ENCODE measurements at regions not wholly inside any gene's neighbourhood (a gene's known extent, or its start where the extent isn't known, plus 50 kb on each side); places are given as distances from the start of the nearest gene placed in this dataset.

GRCh38 chr1:229760478-229760996, 134.5 kb downstream of the URB2 start:
- DNase-seq (ENCODE audit: low spot score): no peak

DNA sequence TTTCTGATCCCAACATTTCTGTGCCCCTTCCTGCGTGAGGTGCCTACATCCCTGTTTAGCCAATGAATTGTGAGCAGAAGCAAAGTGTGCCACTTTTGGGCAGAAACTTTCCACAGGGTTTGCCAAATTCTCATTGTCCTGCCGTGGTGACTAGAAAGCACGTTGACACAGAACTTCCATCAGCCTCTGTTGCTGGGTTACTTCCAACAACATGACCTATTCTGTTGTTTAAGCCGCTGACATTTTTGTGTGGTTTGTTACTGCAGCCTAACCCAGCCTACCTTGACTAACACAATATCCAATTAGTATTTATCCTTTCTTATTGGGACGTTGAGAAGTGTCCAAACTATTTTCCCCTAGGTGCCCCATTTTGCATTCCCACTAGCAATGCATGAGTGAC, 136.8 kb downstream of the URB2 start:
- DNase-seq (ENCODE audit: low spot score): no peak

GRCh38 chr1:229768232-229768631, 142.2 kb downstream of the URB2 start:
- DNase-seq (ENCODE audit: low spot score): no peak

- no peak for DNase-seq (ENCODE audit: low spot score)
Measured at GRCh38 chr1:229769006-229769405, 143.0 kb downstream of the URB2 start.

DNA sequence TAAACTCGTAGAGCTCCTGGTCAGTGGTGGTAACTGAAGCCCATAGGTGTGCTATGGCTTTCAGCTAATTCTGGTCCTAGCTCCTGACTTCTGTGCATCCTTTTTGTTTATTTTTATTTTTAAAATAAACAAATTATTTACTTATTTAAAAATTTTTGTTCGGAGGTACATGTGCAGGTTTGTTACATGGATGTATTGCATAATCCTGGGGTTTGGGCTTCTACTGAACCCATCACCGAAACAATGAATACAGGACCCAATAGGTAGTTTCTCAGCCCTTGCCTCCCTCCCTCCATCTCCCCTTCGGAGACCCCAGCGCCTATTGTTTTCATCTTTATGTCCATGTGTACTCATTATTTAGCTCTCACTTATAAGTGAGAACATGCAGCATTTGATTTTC, 143.8 kb downstream of the URB2 start:
- DNase-seq (ENCODE audit: low spot score): no peak

GRCh38 chr1:229778794-229779193, 152.7 kb downstream of the URB2 start:
- no peak for DNase-seq (ENCODE audit: low spot score)

DNA sequence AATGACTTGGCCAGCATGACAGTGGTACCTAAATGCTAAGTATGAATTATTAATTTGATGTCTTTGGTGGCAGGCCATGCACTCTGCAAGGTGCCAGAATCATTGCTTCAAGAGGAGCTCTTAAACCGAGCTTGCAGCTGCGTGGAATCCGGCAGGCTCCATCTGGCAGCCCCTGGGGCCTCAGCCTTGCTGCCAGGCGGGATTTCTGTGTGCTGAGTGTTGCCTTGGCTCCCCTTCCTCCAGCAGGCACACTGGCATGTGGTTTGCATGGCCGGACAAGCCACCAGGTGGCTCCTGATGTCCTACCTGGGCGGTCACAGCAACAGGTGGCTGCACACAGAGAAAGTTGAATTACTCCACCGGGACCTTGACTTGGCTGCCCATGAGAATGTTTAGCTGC, 155.4 kb downstream of the URB2 start:
- peak; percentile 33 for DNase-seq (ENCODE audit: low spot score)

DNA sequence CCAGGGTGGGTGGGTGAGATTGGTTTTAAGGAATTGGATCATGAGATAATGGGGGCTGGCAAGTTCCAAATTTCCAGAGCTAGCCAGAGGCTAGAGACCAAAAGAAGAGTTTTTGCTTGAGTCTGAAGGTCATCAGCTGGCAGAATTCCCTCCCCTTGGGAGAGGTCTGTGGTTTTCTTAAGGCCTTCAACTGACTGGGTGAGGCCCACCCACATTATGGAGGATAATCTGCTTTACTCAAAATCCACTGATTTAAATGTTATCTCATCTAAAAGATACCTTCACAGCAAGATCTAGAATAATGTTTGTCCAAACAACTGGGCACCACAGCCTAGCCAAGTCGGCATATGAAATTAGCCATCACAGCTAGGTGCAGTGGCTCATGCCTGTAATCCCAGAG, 156.4 kb downstream of the URB2 start:
- DNase-seq (ENCODE audit: low spot score): no peak

DNA sequence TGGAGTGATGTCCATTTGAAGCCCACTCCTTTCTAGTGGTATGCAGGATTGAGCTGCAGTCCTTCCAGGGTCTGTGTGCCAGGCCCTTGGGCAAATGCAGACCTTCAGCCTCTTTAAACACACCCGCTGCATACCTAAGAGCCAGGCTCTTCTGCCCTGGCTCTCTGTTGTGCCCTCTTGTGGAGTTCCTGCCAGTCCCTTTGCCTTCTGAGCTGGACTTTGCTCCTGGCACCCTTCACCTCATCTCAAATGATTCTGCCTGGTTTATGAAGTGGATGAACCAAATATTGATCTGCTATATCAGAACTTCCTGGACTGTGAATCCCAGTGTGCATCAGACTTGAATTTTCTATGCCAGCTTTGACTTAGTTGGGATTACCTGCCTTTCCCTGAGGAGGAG, 158.8 kb downstream of the URB2 start:
- peak; percentile 80 for DNase-seq (ENCODE audit: low spot score)

- DNase-seq (ENCODE audit: low spot score): no peak
Measured at GRCh38 chr1:229786974-229787610, 161.0 kb downstream of the URB2 start.

DNA sequence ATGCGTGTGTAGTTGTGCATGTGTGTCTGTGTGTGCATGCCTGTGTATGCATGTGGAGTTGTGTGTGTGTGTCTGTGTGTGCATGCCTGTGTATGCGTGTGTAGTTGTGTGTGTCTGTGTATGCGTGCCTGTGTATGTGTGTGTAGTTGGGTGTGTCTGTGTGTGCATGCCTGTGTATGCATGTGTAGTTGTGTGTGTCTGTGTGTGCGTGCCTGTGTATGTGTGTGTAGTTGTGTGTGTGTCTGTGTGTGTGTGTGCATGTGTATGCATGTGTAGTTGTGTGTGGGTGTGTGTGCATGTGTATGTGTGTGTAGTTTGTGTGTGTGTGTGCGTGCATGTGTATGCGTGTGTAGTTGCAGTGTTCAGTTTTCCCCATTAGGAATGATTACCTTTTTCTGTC, 162.0 kb downstream of the URB2 start:
- DNase-seq (ENCODE audit: low spot score): no peak

- no peak for DNase-seq (ENCODE audit: low spot score)
Measured at GRCh38 chr1:229792012-229792975, 166.2 kb downstream of the URB2 start.

- no peak for DNase-seq (ENCODE audit: low spot score)
Measured at GRCh38 chr1:229793488-229793887, 167.4 kb downstream of the URB2 start.

DNA sequence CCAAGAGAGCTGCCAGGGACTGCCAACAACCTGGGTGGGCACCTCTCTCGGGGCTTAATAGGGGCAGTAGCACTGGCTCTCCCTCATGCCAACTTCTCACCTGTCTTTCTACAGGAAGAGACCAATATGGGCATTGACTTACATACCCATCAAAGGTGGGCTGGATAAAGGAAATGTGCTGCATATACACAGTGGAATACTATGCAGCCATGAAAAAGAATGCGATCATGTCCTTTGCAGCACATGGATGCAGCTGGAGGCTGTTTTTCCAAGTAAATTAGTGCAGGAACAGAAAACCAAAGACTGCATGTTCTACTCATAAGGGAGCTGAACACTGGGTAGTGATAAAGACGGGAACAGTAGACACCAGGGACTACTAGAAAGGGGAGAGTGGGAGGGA, 172.5 kb downstream of the URB2 start:
- DNase-seq (ENCODE audit: low spot score): no peak

DNA sequence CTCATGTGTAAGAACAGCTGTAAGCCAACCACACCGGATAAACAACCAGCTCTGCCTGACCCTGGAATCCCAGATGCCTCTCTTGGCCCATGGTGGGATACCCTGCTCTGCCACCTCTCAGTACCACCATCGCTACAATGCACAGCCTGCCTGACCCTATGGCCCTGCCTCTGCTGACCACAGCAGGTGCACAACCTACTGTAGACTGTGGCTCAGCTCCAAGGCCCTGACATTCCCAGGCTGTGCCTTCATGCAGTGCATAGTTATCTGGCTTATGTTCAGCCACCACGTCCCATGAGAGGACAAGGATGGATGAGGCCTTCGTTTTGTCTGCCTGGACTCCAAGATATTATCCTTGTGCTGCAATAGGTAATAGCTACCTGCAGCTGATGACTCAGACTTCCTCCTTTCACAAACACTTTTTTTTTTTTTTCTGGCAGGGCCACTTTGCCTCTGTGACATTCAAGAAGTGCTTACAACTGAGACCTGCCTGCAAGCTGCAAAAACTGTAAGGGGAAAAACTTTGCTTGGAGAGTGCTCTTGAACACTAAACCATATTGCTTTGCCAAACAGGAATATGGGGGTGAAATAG, 177.7 kb downstream of the URB2 start:
- peak; percentile 40 for DNase-seq (ENCODE audit: low spot score)

DNA sequence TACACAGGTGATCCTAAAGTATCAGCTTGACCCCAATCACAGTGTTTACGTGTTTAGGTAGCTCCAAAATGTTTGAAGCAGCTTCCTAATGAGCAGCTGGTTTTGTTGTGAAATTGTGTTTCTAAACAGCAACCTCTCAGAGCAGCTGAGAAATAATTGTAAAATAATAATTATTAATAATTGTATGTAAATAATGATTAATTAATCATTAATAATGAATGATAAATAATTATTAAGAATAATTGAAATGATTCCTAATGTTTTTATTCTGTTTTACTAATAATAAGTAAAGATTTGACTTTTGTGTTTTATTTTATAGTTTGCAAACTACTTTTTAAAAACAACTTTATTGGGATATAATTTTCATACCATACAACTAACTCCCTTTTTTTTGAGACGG, 182.2 kb downstream of the URB2 start:
- DNase-seq (ENCODE audit: low spot score): no peak

- no peak for DNase-seq (ENCODE audit: low spot score)
Measured at GRCh38 chr1:229810140-229810539, 184.1 kb downstream of the URB2 start.

DNA sequence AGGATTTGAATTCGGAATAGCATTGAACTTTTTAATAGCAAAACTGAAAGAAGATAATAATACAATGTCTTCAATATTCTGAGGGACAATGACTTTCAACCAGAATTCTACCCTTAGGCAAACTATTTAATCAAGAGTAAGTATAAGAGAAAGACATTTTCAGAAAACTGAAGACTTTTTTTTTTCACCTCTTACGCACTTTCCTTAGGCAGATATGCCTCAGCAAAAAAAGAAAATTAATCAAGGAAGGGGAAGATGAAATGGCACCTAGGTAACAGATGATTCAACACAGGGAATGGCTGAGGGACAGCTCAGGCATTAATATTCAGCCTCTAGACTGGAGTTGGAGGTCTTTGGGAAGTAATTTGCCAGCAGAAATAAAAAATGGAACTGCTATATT, 184.9 kb downstream of the URB2 start:
- no peak for DNase-seq (ENCODE audit: low spot score)

- no peak for DNase-seq (ENCODE audit: low spot score)
Measured at GRCh38 chr1:229812148-229812547, 186.1 kb downstream of the URB2 start.

DNA sequence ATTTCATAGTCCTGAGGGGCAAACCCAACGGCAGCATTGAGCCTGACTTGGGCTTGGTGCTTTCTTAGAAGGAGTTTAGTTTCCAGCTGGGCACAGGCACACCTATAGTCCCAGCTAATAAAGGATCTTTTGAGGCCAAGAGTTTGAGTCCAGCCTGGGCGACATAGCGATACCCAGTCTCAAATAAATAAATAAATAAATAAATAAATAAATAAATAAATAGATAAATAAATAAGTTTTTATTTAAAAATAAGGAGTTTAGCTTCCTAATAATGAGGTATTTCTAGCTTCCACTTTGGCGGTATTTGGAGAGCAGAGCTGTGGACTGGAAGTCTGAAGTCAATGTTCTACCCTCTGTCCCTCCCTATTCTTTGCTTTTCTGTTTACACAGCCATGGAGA, 186.6 kb downstream of the URB2 start:
- DNase-seq (ENCODE audit: low spot score): no peak

DNA sequence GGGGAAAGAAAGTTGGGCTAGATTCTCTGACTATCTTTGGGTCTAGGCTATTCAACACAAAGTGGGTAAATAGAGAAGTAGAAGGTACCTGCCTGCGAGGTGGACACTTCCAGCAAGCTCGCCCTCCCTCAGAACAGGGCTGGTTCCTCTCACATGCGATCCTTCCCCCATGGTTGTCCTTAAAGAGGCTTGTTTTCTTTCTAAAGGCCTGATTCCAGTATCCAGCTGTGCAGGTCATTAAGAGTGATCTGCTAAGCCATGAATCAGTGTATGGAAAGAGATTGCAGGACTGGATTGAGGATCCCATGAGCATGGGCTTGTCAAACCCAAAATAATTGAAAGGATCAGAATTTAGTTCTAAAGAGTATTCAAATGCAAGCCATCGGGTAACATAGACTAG, 189.0 kb downstream of the URB2 start:
- DNase-seq (ENCODE audit: low spot score): no peak

GRCh38 chr1:229815961-229816360, 189.9 kb downstream of the URB2 start:
- no peak for DNase-seq (ENCODE audit: low spot score)

- DNase-seq (ENCODE audit: low spot score): no peak
Measured at GRCh38 chr1:229817936-229818335, 191.9 kb downstream of the URB2 start.
